Cardiac muscle cell (in vitro differentiated cells and primary cell): ENCODE measurements at regions not wholly inside any gene's neighbourhood (a gene's known extent, or its start where the extent isn't known, plus 50 kb on each side); places are given as distances from the start of the nearest gene placed in this dataset.

Source experiments
- DNase-seq, 2 donors: peaks; one replicate each; pipeline versions ENCODE4 v3.0.0 to v3.0.0-alpha.2; 2010 to 2017; ENCODE audit warnings: low read depth in 1 of 2, low spot score in 1 of 2
- H3K27ac ChIP-seq: fragments of 200-600 bp; sonication (generic); 2 replicates; pipeline ENCODE4 v1.5.1; 2016
- H3K27me3 ChIP-seq: fragments of 200-600 bp; sonication (generic); 2 replicates; pipeline ENCODE4 v1.6.0; 2016; ENCODE audit warnings: control low read depth
- H3K36me3 ChIP-seq: fragments of 200-600 bp; sonication (generic); 2 replicates; pipeline ENCODE4 v1.5.1; 2016; ENCODE audit warnings: control low read depth
- H3K4me1 ChIP-seq: fragments of 200-600 bp; sonication (generic); 2 replicates; pipeline ENCODE4 v1.8.1; 2017; ENCODE audit warnings: low read depth, mild to moderate bottlenecking, mixed run types
- H3K4me3 ChIP-seq: fragments of 200-600 bp; sonication (generic); 2 replicates; pipeline ENCODE4 v1.5.1; 2016; ENCODE audit warnings: mild to moderate bottlenecking
- H3K9me3 ChIP-seq: fragments of 200-600 bp; sonication (generic); 2 replicates; pipeline ENCODE4 v1.5.1; 2017; ENCODE audit warnings: low read depth, mild to moderate bottlenecking, control low read depth
- CTCF ChIP-seq: IDR thresholded peaks from 2 replicates; pipeline ENCODE4 v1.5.1; 2012; ENCODE audit warnings: low read depth, mild to moderate bottlenecking, low read length

- Histone ChIP-seq H3K27me3 (no peaks in the 10 kb centered on the region), H3K36me3 (no peaks in the 10 kb centered on the region), H3K9me3 (no peaks in the 10 kb centered on the region), H3K4me3 (no peak overlapping the region), H3K27ac (no peak overlapping the region), H3K4me1 (peaks cover 2% of the 10 kb centered on the region)
- no peak for TF ChIP-seq CTCF
- DNase-seq: no peak
Measured at GRCh38 chr2:6237039-6237660, 545.0 kb downstream of the SOX11 start.

GRCh38 chr2:6249557-6249956 lies 557.4 kb downstream of the SOX11 start:
- Histone ChIP-seq H3K4me3 (no peak overlapping the region), H3K27me3 (no peaks in the 10 kb centered on the region), H3K9me3 (no peaks in the 10 kb centered on the region), H3K27ac (no peak overlapping the region), H3K36me3 (no peaks in the 10 kb centered on the region), H3K4me1 (no peaks in the 10 kb centered on the region)
- TF ChIP-seq CTCF: no peak
- no peak for DNase-seq

GRCh38 chr2:6254441-6254840 lies 562.3 kb downstream of the SOX11 start:
- Histone ChIP-seq H3K27ac (no peak overlapping the region), H3K9me3 (no peaks in the 10 kb centered on the region), H3K4me1 (no peaks in the 10 kb centered on the region), H3K4me3 (no peak overlapping the region), H3K36me3 (no peaks in the 10 kb centered on the region), H3K27me3 (no peaks in the 10 kb centered on the region)
- TF ChIP-seq CTCF: no peak
- no peak for DNase-seq

- no peak for DNase-seq
- Histone ChIP-seq H3K4me3 (no peak overlapping the region), H3K27ac (no peak overlapping the region), H3K36me3 (no peaks in the 10 kb centered on the region), H3K4me1 (no peaks in the 10 kb centered on the region), H3K27me3 (no peaks in the 10 kb centered on the region), H3K9me3 (no peaks in the 10 kb centered on the region)
- TF ChIP-seq CTCF: no peak
Measured at GRCh38 chr2:6264198-6264597, 572.0 kb downstream of the SOX11 start.

DNA sequence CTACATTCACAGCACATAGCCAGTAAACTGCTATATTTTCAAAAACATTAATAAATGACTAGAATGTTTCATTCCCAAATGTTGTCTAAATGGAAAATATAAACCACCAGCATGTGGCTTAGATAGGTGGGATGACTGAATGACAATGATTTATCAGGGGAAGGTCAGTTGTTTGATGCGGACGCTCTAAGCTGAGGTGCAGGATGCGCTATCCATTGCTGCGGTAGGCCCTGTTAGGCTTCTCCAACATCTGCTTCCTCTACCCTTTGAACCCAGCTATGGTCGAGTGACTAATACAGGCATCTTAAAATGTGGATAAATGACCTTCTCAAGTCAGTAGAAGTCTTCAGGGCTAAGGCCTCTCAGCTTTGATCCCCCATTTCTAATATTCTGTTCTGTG lies 584.2 kb downstream of the CMPK2 start:
- H3K36me3 ChIP-seq: no peaks in the 10 kb centered on the region
- no peak overlapping the region for H3K27ac ChIP-seq
- H3K27me3 ChIP-seq: no peaks in the 10 kb centered on the region
- H3K9me3 ChIP-seq: no peaks in the 10 kb centered on the region
- no peak overlapping the region for H3K4me3 ChIP-seq
- H3K4me1 ChIP-seq: no peaks in the 10 kb centered on the region
- no peak for TF ChIP-seq CTCF
- DNase-seq: no peak

DNA sequence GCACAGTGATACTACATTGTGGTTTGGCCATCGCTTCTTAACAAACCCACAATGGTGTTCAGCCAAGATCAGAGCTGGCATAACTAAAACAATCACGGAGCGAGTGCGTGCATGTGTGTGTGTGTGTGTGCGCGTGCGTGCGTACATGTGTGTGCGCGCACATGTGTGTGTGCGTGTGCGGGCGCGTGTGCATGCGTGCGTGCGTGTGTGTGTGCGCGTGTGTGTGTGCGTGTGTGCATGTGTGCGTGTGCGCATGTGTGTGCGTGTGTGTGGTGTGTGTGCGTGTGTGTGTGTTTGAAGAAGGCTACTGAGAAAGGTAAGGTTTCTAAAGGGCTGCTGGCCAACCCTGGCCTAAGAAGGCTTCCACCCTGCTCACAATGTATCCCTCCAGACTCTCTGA lies 582.4 kb downstream of the CMPK2 start:
- no peak for DNase-seq
- no peaks in the 10 kb centered on the region for H3K27me3 ChIP-seq
- TF ChIP-seq CTCF: no peak
- no peaks in the 10 kb centered on the region for H3K9me3 ChIP-seq
- H3K4me1 ChIP-seq: no peaks in the 10 kb centered on the region
- H3K36me3 ChIP-seq: no peaks in the 10 kb centered on the region
- no peak overlapping the region for H3K4me3 ChIP-seq
- H3K27ac ChIP-seq: no peak overlapping the region
